Stimulated activated CD4-positive, alpha-beta T cell treated with anti-CD3 and anti-CD28 coated beads, TNF-alpha, amount 100 ng/mL, for 1 hour (primary cell): ENCODE measurements at regions not wholly inside any gene's neighbourhood (a gene's known extent, or its start where the extent isn't known, plus 50 kb on each side); places are given as distances from the start of the nearest gene placed in this dataset.
"Not testable (repeated sequence)": the region's sequence is repeated elsewhere in the genome, so short reads cannot be mapped to it uniquely, and the experiment has no call there.

Source experiments
- DNase-seq, 3 donors: peaks; one replicate each; pipeline ENCODE4 v3.0.0-alpha.2; 2020; ENCODE audit warnings: low read depth in 3 of 3, low spot score in 1 of 3

DNA sequence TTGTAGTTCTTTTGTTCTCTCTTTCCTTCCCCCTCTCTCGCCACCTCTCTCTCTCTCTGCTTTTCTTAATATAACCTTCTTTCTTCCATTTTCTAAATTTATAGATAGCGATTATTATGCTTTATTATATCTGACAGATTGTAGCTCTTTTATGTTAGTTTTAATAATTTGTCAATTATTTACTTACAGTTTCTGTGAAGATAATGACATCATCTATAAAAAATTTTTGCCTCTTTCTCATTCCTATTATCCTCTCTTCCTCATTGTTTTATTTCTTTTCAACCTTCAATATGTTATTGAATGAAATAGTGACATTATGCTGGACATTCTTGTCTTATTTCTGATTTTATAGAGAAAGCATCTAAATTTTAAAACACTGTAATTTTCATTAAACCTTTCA, 469.6 kb upstream of the NRG3 start:
- no peak for DNase-seq

DNA sequence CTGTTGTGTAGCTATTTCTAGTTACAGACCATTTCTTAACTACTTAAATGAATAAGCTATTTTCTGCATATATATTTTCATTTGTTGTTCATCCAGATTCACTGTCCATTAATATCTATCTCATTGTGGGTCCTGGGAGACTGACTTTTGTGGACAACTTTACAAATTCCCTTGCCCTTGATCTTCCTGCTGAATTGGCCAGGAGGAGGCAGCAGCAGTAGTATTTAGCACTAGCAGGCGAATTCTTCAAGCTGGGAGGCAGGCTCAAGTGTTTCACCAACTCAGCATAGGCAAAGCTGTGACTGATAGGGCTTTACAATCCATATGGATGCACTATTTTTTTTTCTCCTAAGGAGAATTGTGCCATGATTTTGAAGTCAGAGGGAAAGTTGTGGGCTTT, 461.0 kb upstream of the NRG3 start:
- DNase-seq, result no peak

DNA sequence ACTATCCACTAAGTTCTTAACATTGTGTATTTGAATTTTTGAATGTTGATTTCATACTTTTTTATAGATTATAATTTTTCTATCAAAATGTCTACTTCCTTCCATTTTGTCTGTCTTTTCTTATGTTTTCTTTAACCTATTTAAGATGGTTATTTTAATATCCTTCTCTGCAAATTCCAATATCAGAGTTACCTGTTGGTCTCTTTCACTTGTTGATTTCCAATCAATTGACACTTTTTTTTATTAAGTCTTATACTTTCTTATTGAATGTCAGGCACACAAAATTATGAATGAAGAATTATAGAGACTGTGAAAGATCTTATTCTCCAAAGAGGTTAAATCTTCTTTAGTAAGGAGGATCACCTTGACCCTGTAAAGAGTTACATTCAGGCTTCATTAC, 448.3 kb upstream of the NRG3 start:
- DNase-seq, result no peak

DNA sequence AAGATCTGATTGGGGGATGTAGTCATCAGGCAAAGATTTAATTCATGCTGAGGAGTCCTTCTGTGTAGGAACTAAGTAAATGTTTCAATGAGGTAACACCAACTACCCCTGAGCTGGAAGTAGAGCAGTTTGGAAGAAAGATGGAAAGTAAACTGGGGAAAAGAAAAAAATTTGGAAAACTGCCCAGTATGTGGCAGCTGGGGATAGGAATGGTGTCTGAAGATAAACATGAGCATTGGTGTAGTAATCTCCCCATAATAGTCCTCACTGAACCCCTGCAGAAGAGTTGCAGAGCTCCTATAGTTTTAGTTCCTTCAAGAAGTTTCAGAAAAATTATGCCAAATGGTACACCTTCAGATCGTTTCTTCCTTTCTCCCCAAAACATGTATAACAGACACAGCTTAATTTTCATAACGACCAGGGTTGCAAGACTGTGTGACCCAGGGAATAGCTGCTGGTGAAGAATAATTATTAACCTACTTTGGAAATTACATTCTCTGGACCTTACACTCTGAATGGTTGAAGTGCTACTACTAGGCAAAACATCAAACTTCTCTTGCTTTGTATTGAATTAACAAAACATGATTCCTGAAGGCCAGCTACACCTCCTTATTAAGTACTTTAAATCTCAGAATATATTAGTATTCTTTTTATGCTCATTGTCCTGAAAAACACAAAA, 446.4 kb upstream of the NRG3 start:
- no peak for DNase-seq

- DNase-seq, result no peak
These were observed 435.5 kb upstream of the NRG3 start for GRCh38 chr10:81439445-81439844.

DNA sequence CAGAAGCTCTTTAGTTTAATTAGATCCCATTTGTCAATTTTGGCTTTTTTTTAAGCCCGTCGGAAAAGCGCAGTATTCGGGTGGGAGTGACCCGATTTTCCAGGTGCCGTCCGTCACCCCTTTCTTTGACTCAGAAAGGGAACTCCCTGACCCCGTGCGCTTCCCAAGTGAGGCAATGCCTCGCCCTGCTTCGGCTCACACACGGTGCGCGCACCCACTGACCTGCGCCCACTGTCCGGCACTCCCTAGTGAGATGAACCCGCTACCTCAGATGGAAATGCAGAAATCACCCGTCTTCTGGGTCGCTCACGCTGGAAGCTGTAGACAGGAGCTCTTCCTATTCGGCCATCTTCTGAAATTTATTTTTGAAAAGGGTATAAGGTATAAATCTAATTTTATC, 433.4 kb upstream of the NRG3 start:
- DNase-seq, result not testable (repeated sequence)

- no peak for DNase-seq
These were observed 430.6 kb upstream of the NRG3 start for GRCh38 chr10:81444242-81444929.

GRCh38 chr10:81450651-81451050, 424.3 kb upstream of the NRG3 start:
- DNase-seq, result no peak

GRCh38 chr10:81472927-81473470, 402.0 kb upstream of the NRG3 start:
- no peak for DNase-seq

- DNase-seq, result no peak
These were observed 401.2 kb upstream of the NRG3 start for GRCh38 chr10:81473755-81474154.

- DNase-seq, result no peak
These were observed 395.7 kb upstream of the NRG3 start for GRCh38 chr10:81479316-81479715.

GRCh38 chr10:81496626-81497025, 378.4 kb upstream of the NRG3 start:
- DNase-seq, result no peak

- DNase-seq, result no peak
These were observed 376.9 kb upstream of the NRG3 start for GRCh38 chr10:81498011-81498551.

GRCh38 chr10:81502677-81503359, 372.2 kb upstream of the NRG3 start:
- DNase-seq, result no peak

DNA sequence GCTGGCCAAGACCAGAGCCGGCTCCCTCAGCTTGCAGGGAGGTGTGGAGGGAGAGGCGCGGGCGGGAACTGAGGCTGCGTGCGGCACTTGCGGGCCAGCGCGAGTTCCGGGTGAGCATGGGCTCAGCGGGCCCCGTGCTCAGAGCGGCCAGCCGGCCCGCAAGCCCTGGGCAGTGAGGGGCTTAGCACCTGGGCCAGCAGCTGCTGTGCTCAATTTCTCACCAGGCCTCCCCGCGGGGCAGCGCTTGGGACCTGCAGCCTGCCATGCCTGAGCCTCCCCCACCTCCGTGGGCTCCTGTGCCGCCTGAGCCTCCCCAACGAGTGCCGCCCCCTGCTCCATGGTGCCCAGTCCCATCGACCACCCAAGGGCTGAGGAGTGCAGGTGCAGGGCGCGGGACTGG, 369.2 kb upstream of the NRG3 start:
- not testable (repeated sequence) for DNase-seq

GRCh38 chr10:81514811-81515210, 360.2 kb upstream of the NRG3 start:
- no peak for DNase-seq

GRCh38 chr10:81520688-81521087, 354.3 kb upstream of the NRG3 start:
- no peak for DNase-seq

DNA sequence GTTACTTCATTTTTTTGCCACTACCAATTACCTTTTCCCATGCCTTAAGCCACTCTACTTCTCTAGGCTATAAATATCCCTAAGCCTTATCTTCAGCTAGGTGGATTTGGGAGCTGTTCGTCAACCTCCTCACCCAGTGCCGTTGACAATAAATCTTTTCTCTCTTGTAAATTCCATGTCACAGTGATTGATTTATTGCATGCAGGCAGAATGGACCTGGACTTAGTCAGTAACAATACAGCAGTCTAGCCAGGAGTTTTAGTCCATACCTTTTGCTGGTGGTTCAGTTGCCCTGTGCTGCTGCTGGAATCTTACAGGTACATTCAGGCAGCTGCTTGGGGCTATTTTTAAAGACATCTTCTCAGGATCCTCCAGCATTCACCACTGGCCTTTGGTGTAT, 350.5 kb upstream of the NRG3 start:
- no peak for DNase-seq

DNA sequence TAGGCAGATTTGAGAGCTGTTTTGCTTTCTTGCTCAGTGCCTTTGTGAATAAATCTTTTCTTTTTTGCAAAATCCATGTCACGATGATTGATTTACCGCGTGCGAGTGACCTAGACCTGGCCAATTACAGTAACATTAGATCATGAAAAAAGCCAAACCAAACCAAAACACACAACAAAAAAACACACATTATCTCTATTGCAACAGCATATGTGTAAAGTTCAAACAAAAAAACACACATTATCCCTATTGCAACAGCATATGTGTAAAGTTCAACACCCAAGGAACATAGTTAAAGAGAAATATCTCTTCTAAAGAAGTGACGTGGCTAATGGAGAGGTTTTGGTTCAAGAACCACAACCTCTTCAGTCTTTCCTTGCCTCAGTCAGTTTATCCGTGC, 342.6 kb upstream of the NRG3 start:
- DNase-seq, result no peak

DNA sequence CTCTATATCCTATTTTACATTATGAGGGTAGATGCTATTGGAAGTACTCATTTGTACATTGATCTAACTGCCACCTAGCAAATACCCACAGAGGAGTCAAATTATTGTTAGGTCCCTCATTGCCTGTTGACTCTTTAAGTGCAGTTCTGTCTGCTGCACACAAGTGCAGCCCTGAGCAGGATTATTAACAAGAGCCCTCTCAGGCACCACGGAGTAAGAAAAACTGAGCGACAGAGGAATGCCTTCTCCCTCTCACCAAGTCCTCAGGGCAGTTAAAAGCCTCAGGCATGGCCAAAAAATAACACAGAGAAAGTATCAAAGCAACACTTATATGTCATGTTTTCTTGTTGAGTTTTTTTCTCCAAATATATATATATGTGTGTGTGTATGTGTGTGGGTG, 340.0 kb upstream of the NRG3 start:
- no peak for DNase-seq

GRCh38 chr10:81541517-81541916, 333.5 kb upstream of the NRG3 start:
- no peak for DNase-seq

DNA sequence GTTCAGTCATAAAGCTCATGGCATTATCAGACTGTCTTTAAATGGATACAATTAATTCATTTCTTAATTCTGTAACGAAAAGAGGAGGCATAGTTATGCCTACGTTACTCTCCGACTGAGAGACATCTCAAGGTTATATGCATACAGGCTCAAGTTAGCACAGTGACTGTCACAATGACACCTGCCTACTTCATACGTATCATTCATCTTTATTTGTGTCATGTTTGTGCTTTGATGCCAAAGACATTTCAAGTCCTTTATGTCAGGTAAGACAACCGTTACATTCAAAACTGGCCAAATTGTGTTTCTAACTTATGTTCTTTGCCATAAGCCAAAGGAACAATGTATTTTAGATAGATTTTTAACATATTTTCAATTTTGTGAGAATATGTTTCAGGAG, 328.8 kb upstream of the NRG3 start:
- no peak for DNase-seq
